B cell (primary cell): ENCODE measurements at regions not wholly inside any gene's neighbourhood (a gene's known extent, or its start where the extent isn't known, plus 50 kb on each side); places are given as distances from the start of the nearest gene placed in this dataset.

Experiments
- ATAC-seq: fragments of 200-7000 bp; cut with Tn5 transposase; one replicate; pipeline ENCODE4 v1.10.0; 2021; ENCODE audit warnings: low read depth, mild to moderate bottlenecking, moderate number of reproducible peaks, moderate library complexity
- CTCF ChIA-PET: fragments of 350-600 bp; sonication (Branson Sonifier 250); formaldehyde crosslinking; loops from one replicate; lab custom pipeline; 2021; ENCODE audit warnings: antibody characterized with exemption, inconsistent platforms; lab: Charles Lee
- POLR2A ChIA-PET: fragments of 350-600 bp; sonication (Branson Sonifier 250); formaldehyde crosslinking; loops from one replicate; lab custom pipeline; 2021; ENCODE audit warnings: antibody characterized with exemption; lab: Charles Lee
- DNase-seq: peaks from one replicate; pipeline ENCODE4 v3.0.0; 2013
- H2AFZ ChIP-seq: 2 replicates; pipeline ENCODE4 v1.6.1; 2012; ENCODE audit warnings: mild to moderate bottlenecking, low read depth, low read length; ENCODE audit not compliant: insufficient read depth, poor library complexity, severe bottlenecking
- H3K27ac ChIP-seq, 2 donors: 1 replicate in 1 of 2; 2 replicates in 1 of 2; pipeline ENCODE4 v1.5.1; 2012 to 2013; ENCODE audit warnings: low read length in 2 of 2, mild to moderate bottlenecking in 2 of 2, moderate library complexity in 1 of 2
- H3K27me3 ChIP-seq, 4 experiments: fragments of 200-600 bp in 1 of 4; sonication (generic) in 1 of 4; replicated peaks in 1 of 4; 1 replicate in 2 of 4; 2 replicates in 2 of 4; pipeline versions ENCODE4 v1.6.1 to v1.7.0; 2013 to 2016; ENCODE audit warnings: low read length in 3 of 4, mild to moderate bottlenecking in 2 of 4, mixed read lengths in 1 of 4, moderate library complexity in 1 of 4; ENCODE audit not compliant: insufficient read depth in 4 of 4, control insufficient read depth in 3 of 4; ENCODE audit errors: control extremely low read depth in 1 of 4
- H3K36me3 ChIP-seq, 2 experiments: replicated peaks in 1 of 2; 1 replicate in 1 of 2; 2 replicates in 1 of 2; pipeline versions ENCODE4 v1.6.1 to v1.7.1; 2013; ENCODE audit warnings: low read length in 1 of 2; ENCODE audit not compliant: insufficient read depth in 2 of 2, control insufficient read depth in 1 of 2; ENCODE audit errors: control extremely low read depth in 1 of 2, extremely low read depth in 1 of 2
- H3K4me1 ChIP-seq, 2 donors: fragments of 200-600 bp in 1 of 2; sonication (generic) in 1 of 2; 1 replicate in 1 of 2; 2 replicates in 1 of 2; pipeline versions ENCODE4 v1.5.1 to v1.6.1; 2013 to 2017; ENCODE audit warnings: low read length in 2 of 2; ENCODE audit not compliant: control insufficient read depth in 2 of 2, insufficient read depth in 2 of 2
- H3K4me2 ChIP-seq: replicated peaks from 2 replicates; pipeline ENCODE3; 2012; ENCODE audit warnings: mild to moderate bottlenecking, low read depth, low read length; ENCODE audit not compliant: poor library complexity, severe bottlenecking
- H3K4me3 ChIP-seq, 5 experiments: fragments of 200-600 bp in 1 of 5; sonication (generic) in 1 of 5; 1 replicate in 3 of 5; 2 replicates in 2 of 5; pipeline versions ENCODE4 v1.5.1 to v1.7.0; 2011 to 2016; ENCODE audit warnings: low read length in 4 of 5, mild to moderate bottlenecking in 4 of 5, low read depth in 2 of 5, control low read depth in 1 of 5, moderate library complexity in 1 of 5; ENCODE audit not compliant: insufficient read depth in 1 of 5; ENCODE audit errors: control extremely low read depth in 1 of 5, extremely low read depth in 1 of 5
- H3K79me2 ChIP-seq: fragments of 200-600 bp; sonication (generic); one replicate; pipeline ENCODE4 v1.6.0; 2016; ENCODE audit warnings: low read length; ENCODE audit not compliant: control insufficient read depth, insufficient read depth
- H3K9ac ChIP-seq: fragments of 200-600 bp; sonication (generic); 2 replicates; pipeline ENCODE4 v1.6.1; 2017; ENCODE audit warnings: mild to moderate bottlenecking, low read length, moderate library complexity
- H3K9me3 ChIP-seq, 3 donors: one replicate each; pipeline versions ENCODE4 v1.6.1 to v1.7.1; 2013; ENCODE audit warnings: low read length in 2 of 3; ENCODE audit not compliant: control insufficient read depth in 2 of 3, insufficient read depth in 1 of 3; ENCODE audit errors: control extremely low read depth in 1 of 3
- H4K20me1 ChIP-seq: 2 replicates; pipeline ENCODE4 v1.6.0; 2012; ENCODE audit warnings: mild to moderate bottlenecking, low read length; ENCODE audit not compliant: insufficient read depth, control insufficient read depth, poor library complexity, severe bottlenecking
- H3K27ac Mint-ChIP-seq: one replicate; pipeline ENCODE4 v1.8.0; 2021; ENCODE audit warnings: mixed read lengths
- H3K27me3 Mint-ChIP-seq: one replicate; pipeline ENCODE4 v1.8.0; 2021; ENCODE audit warnings: mixed read lengths
- H3K4me1 Mint-ChIP-seq: one replicate; pipeline ENCODE4 v1.8.0; 2021; ENCODE audit warnings: mixed read lengths
- H3K4me3 Mint-ChIP-seq: one replicate; pipeline ENCODE4 v1.8.0; 2021; ENCODE audit warnings: mixed read lengths
- H3K9me3 Mint-ChIP-seq: one replicate; pipeline ENCODE4 v1.8.0; 2022; ENCODE audit warnings: mixed read lengths; ENCODE audit not compliant: insufficient read depth
- EZH2 ChIP-seq: IDR thresholded peaks from 2 replicates; pipeline ENCODE4 v1.6.1; 2012; ENCODE audit warnings: borderline replicate concordance, low read depth, mild to moderate bottlenecking, moderate library complexity, low read length; ENCODE audit not compliant: insufficient read depth, poor library complexity, severe bottlenecking
- WGBS: methylation state at CpG from one replicate; pipeline ENCODE4 v1.1.5; 2013; ENCODE audit warnings: missing lambda C conversion rate; ENCODE audit not compliant: insufficient coverage; 5-methylcytosine and 5-hydroxymethylcytosine counted together
- intact Hi-C: fragments of 100-400 bp; cut with micrococcal nuclease; formaldehyde crosslinking; loops from one replicate; pipeline ENCODE4 v1.10.0; 2022
- TF ChIP-seq, protein P1 (sequence below): fragments of 200-600 bp; IDR thresholded peaks from one replicate; pipeline ENCODE4 v1.8.0; 2022; ENCODE audit warnings: antibody characterized with exemption, mild to moderate bottlenecking

GRCh38 chr18:39235118-39235719 lies 1669.6 kb upstream of the CELF4 start:
- CTCF ChIA-PET = no interaction called here
- H3K4me3 Mint-ChIP-seq = no peak overlapping the region

GRCh38 chr18:39232937-39233336 lies 1667.3 kb upstream of the CELF4 start:
- no peak overlapping the region for H3K9ac ChIP-seq
- no peaks in the 10 kb centered on the region for H3K27me3 ChIP-seq
- no peak overlapping the region for H3K27ac Mint-ChIP-seq
- no peaks in the 10 kb centered on the region for H3K36me3 ChIP-seq
- H4K20me1 ChIP-seq = no peaks in the 10 kb centered on the region
- intact Hi-C loops = no loop called here
- DNase-seq (no peak), ATAC-seq (no peak)
- H2AFZ ChIP-seq = no peak overlapping the region
- TF ChIP-seq, protein P1, sequence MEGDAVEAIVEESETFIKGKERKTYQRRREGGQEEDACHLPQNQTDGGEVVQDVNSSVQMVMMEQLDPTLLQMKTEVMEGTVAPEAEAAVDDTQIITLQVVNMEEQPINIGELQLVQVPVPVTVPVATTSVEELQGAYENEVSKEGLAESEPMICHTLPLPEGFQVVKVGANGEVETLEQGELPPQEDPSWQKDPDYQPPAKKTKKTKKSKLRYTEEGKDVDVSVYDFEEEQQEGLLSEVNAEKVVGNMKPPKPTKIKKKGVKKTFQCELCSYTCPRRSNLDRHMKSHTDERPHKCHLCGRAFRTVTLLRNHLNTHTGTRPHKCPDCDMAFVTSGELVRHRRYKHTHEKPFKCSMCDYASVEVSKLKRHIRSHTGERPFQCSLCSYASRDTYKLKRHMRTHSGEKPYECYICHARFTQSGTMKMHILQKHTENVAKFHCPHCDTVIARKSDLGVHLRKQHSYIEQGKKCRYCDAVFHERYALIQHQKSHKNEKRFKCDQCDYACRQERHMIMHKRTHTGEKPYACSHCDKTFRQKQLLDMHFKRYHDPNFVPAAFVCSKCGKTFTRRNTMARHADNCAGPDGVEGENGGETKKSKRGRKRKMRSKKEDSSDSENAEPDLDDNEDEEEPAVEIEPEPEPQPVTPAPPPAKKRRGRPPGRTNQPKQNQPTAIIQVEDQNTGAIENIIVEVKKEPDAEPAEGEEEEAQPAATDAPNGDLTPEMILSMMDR = no peak
- no peak for TF ChIP-seq EZH2
- H3K4me1 ChIP-seq = no peaks in the 10 kb centered on the region
- H3K27ac ChIP-seq = no peak overlapping the region
- H3K4me2 ChIP-seq = no peak overlapping the region
- no peak overlapping the region for H3K4me3 ChIP-seq
- H3K79me2 ChIP-seq = no peaks in the 10 kb centered on the region
- H3K4me1 Mint-ChIP-seq = no peaks in the 10 kb centered on the region
- peaks cover 0 to 23% (median 0%) of the 10 kb centered on the region in 3 donors for H3K9me3 ChIP-seq
- no peaks in the 10 kb centered on the region for H3K27me3 Mint-ChIP-seq
- WGBS = 85% methylated on average over 5 of the region's 8 CpGs
- ChIA-PET POLR2A (no interaction called here), CTCF (no interaction called here)
- no peak overlapping the region for H3K4me3 Mint-ChIP-seq
- H3K9me3 Mint-ChIP-seq = peaks cover 9% of the 10 kb centered on the region

More at GRCh38 chr18:39235118-39235719, 1669.6 kb upstream of the CELF4 start:
- H3K4me2 ChIP-seq = no peak overlapping the region
- Mint-ChIP-seq H3K4me1 (no peaks in the 10 kb centered on the region), H3K27me3 (no peaks in the 10 kb centered on the region), H3K9me3 (peaks cover 5% of the 10 kb centered on the region), H3K27ac (no peak overlapping the region)
- H4K20me1 ChIP-seq = no peaks in the 10 kb centered on the region
- intact Hi-C loops = no loop called here
- H3K4me1 ChIP-seq = no peaks in the 10 kb centered on the region
- no peak overlapping the region for H2AFZ ChIP-seq
- no peaks in the 10 kb centered on the region for H3K36me3 ChIP-seq
- H3K27ac ChIP-seq = no peak overlapping the region
- POLR2A ChIA-PET = no interaction called here
- H3K9ac ChIP-seq = no peak overlapping the region
- H3K27me3 ChIP-seq = no peaks in the 10 kb centered on the region
- DNase-seq (no peak), ATAC-seq (no peak)
- peaks cover 0 to 23% (median 0%) of the 10 kb centered on the region in 3 donors for H3K9me3 ChIP-seq
- no peaks in the 10 kb centered on the region for H3K79me2 ChIP-seq
- H3K4me3 ChIP-seq = no peak overlapping the region
- no peak for TF ChIP-seq EZH2
- TF ChIP-seq, protein P1 = no peak
- WGBS = 90% methylated on average over 18 of the region's 19 CpGs
